OCI-LY1 (cell line): ENCODE measurements at regions not wholly inside any gene's neighbourhood (a gene's known extent, or its start where the extent isn't known, plus 50 kb on each side); places are given as distances from the start of the nearest gene placed in this dataset.

Experiments
- EZH2 ChIP-seq: fragments of 200-600 bp; sonication (generic), shearing (Covaris generic); IDR thresholded peaks from 2 replicates; pipeline ENCODE4 v1.8.0; 2017; ENCODE audit warnings: borderline replicate concordance, mixed run types, mild to moderate bottlenecking, antibody characterized with exemption, low read length, moderate library complexity, mixed read lengths
- TF ChIP-seq, protein P1 (sequence below): fragments of 200-600 bp; sonication (generic), shearing (Covaris generic); IDR thresholded peaks from 2 replicates; pipeline ENCODE4 v1.5.1; 2017; ENCODE audit warnings: mild to moderate bottlenecking, antibody characterized with exemption, low read length, moderate library complexity, mixed read lengths

DNA sequence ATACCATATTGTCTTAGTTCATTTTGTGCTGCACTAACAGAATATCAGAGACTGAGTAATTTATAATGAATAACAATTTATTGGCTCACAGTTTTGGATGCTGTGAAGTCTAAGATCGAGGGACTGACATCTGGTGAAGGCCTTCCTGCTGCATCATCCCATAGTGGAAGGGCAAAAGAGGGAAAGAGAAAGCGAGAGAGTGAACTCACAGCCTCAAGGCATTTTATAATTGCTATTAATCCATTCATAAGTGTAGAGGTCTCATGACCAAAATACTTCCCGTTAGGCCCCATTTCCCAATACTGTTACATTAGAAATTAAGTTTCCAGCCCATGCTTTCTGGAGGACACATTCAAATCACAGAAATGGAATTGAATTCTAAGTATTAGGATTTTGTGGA, 554.4 kb downstream of the TRAM1L1 start:
- TF ChIP-seq, protein P1, sequence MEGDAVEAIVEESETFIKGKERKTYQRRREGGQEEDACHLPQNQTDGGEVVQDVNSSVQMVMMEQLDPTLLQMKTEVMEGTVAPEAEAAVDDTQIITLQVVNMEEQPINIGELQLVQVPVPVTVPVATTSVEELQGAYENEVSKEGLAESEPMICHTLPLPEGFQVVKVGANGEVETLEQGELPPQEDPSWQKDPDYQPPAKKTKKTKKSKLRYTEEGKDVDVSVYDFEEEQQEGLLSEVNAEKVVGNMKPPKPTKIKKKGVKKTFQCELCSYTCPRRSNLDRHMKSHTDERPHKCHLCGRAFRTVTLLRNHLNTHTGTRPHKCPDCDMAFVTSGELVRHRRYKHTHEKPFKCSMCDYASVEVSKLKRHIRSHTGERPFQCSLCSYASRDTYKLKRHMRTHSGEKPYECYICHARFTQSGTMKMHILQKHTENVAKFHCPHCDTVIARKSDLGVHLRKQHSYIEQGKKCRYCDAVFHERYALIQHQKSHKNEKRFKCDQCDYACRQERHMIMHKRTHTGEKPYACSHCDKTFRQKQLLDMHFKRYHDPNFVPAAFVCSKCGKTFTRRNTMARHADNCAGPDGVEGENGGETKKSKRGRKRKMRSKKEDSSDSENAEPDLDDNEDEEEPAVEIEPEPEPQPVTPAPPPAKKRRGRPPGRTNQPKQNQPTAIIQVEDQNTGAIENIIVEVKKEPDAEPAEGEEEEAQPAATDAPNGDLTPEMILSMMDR: no peak
- no peak for TF ChIP-seq EZH2
